ENCODE measurements at regions not wholly inside any gene's neighbourhood (a gene's known extent, or its start where the extent isn't known, plus 50 kb on each side); places are given as distances from the start of the nearest gene placed in this dataset.

- no peak for TF ChIP-seq EZH2 (IDR thresholded peaks at IDR 0.05; ENCODE audit: insufficient read depth, poor library complexity, severe bottlenecking)
- no peak for TF ChIP-seq EZH2phosphoT487 (IDR thresholded peaks at IDR 0.05; ENCODE audit: insufficient read depth, low read depth)
Observed at GRCh38 chr6:21467091-21467490, 126.5 kb upstream of the SOX4 start.

Data from GM23248 (cell line).